PC-3 (cell line): ENCODE measurements at regions not wholly inside any gene's neighbourhood (a gene's known extent, or its start where the extent isn't known, plus 50 kb on each side); places are given as distances from the start of the nearest gene placed in this dataset.

Source experiments
- ATAC-seq: fragments of 200-7000 bp; cut with Tn5 transposase; 2 replicates; pipeline ENCODE4 v1.9.1; 2020; ENCODE audit warnings: mild to moderate bottlenecking, moderate library complexity
- BruUV-seq: library from RNA; stranded (reverse); fragments of 400-500 nt; replicated peaks from 2 replicates; lab custom pipeline; 2021; lab: Mats Ljungman, UMichigan
- CTCF ChIA-PET: fragments of 300-600 bp; sonication (Branson Sonifier 250); formaldehyde crosslinking; loops from one replicate; lab custom pipeline; 2022; ENCODE audit warnings: antibody characterized with exemption; lab: Charles Lee
- POLR2A ChIA-PET: fragments of 300-600 bp; sonication (Branson Sonifier 250); formaldehyde crosslinking; loops from one replicate; lab custom pipeline; 2022; ENCODE audit warnings: antibody characterized with exemption; ENCODE audit not compliant: unreplicated experiment; lab: Charles Lee
- DNase-seq: peaks from one replicate; pipeline ENCODE4 v3.0.0-alpha.2; 2015
- H2AFZ ChIP-seq: fragments of 300-600 bp; sonication (generic); 2 replicates; pipeline ENCODE4 v1.6.0; 2016; ENCODE audit warnings: antibody characterized with exemption, low read length
- H3F3A ChIP-seq: fragments of 300-600 bp; sonication (generic); one replicate; pipeline ENCODE4 v1.6.0; 2017; ENCODE audit warnings: antibody characterized with exemption, low read length, control low read depth, mild to moderate bottlenecking; ENCODE audit not compliant: unreplicated experiment
- H3K27ac ChIP-seq: fragments of 300-600 bp; sonication (generic); 2 replicates; pipeline ENCODE4 v1.5.1; 2016; ENCODE audit warnings: mild to moderate bottlenecking, low read length
- H3K27me3 ChIP-seq: fragments of 300-600 bp; sonication (generic); 2 replicates; pipeline ENCODE4 v1.6.1; 2016; ENCODE audit warnings: low read length, mixed read lengths
- H3K36me3 ChIP-seq: fragments of 300-600 bp; sonication (generic); 2 replicates; pipeline ENCODE4 v1.6.1; 2016; ENCODE audit warnings: low read depth, mixed run types, low read length, mixed read lengths
- H3K4me1 ChIP-seq: fragments of 300-600 bp; sonication (generic); 2 replicates; pipeline ENCODE4 v1.5.1; 2016; ENCODE audit warnings: low read length; ENCODE audit not compliant: insufficient read depth
- H3K4me2 ChIP-seq: fragments of 300-600 bp; sonication (generic); 2 replicates; pipeline ENCODE4 v1.6.0; 2016; ENCODE audit warnings: low read length
- H3K4me3 ChIP-seq: fragments of 300-600 bp; sonication (generic); 2 replicates; pipeline ENCODE4 v1.5.1; 2016; ENCODE audit warnings: mild to moderate bottlenecking, low read length, mixed read lengths
- H3K79me2 ChIP-seq: fragments of 300-600 bp; sonication (generic); 2 replicates; pipeline ENCODE4 v1.6.1; 2017; ENCODE audit warnings: low read length, mixed read lengths
- H3K9ac ChIP-seq: fragments of 300-600 bp; sonication (generic); 2 replicates; pipeline ENCODE4 v1.6.0; 2016; ENCODE audit warnings: mild to moderate bottlenecking, low read length
- H3K9me2 ChIP-seq: fragments of 300-600 bp; sonication (generic); replicated peaks from 2 replicates; pipeline ENCODE4 v1.6.1; 2016; ENCODE audit warnings: mixed run types, low read length, mixed read lengths
- H3K9me3 ChIP-seq: fragments of 300-600 bp; sonication (generic); 2 replicates; pipeline ENCODE4 v1.6.1; 2016; ENCODE audit warnings: low read length, mixed read lengths
- H4K20me1 ChIP-seq: fragments of 300-600 bp; sonication (generic); 2 replicates; pipeline ENCODE4 v1.6.1; 2016; ENCODE audit warnings: low read length, mixed read lengths
- CTCF ChIP-seq: fragments of 300-600 bp; sonication (generic); conservative IDR thresholded peaks from 2 replicates; pipeline ENCODE4 v1.5.1; 2017; ENCODE audit warnings: antibody characterized with exemption, low read depth, mild to moderate bottlenecking, low read length
- EZH2 ChIP-seq: fragments of 300-600 bp; sonication (generic); IDR thresholded peaks from one replicate; pipeline ENCODE4 v1.6.1; 2017; ENCODE audit warnings: antibody characterized with exemption, mild to moderate bottlenecking, low read length; ENCODE audit not compliant: unreplicated experiment
- EZH2phosphoT487 ChIP-seq: fragments of 300-600 bp; sonication (generic); IDR thresholded peaks from 2 replicates; pipeline ENCODE4 v1.6.1; 2018; ENCODE audit warnings: mild to moderate bottlenecking, antibody characterized with exemption, low read length, borderline replicate concordance
- intact Hi-C: fragments of 100-400 bp; cut with micrococcal nuclease; formaldehyde crosslinking; loops from 2 replicates; pipeline ENCODE4 v1.9.0; 2023

- H3K9me2 ChIP-seq: no peaks in the 10 kb centered on the region
- H3K79me2 ChIP-seq: no peaks in the 10 kb centered on the region
- H3K27ac ChIP-seq: peak overlapping the region; percentile 52
- peak overlapping the region; percentile 5; the same call in 1 of the 2 replicates for H3K4me2 ChIP-seq
- ChIA-PET POLR2A (no interaction called here), CTCF (no interaction called here)
- no peaks in the 10 kb centered on the region for H3F3A ChIP-seq
- no TSS peak for BruUV-seq
- peak overlapping the region; percentile 3; the same call in 1 of the 2 replicates for H3K9ac ChIP-seq
- H2AFZ ChIP-seq: peak overlapping the region; percentile 36
- intact Hi-C loops: loop anchor here (5.0 kb wide), 3 partner anchors 57 to 197 kb away; no protein-coding TSS in a partner anchor
- no peaks in the 10 kb centered on the region for H3K9me3 ChIP-seq
- H3K4me1 ChIP-seq: peaks cover 47% of the 10 kb centered on the region
- H3K36me3 ChIP-seq: no peaks in the 10 kb centered on the region
- H3K27me3 ChIP-seq: no peaks in the 10 kb centered on the region
- peak; percentile 64 for DNase-seq
- TF ChIP-seq EZH2phosphoT487 (no peak), EZH2 (no peak), CTCF (no peak)
- peak; percentile 18 for ATAC-seq
- no peaks in the 10 kb centered on the region for H4K20me1 ChIP-seq
- no peak overlapping the region for H3K4me3 ChIP-seq
Measured at GRCh38 chr2:234304950-234305349, 191.9 kb downstream of the ARL4C start.

- no peak for ATAC-seq
- H3K4me3 ChIP-seq: no peak overlapping the region
- no peaks in the 10 kb centered on the region for H3K9me3 ChIP-seq
- H3K9ac ChIP-seq: no peak overlapping the region
- no peaks in the 10 kb centered on the region for H3F3A ChIP-seq
- H3K9me2 ChIP-seq: no peaks in the 10 kb centered on the region
- H3K79me2 ChIP-seq: no peaks in the 10 kb centered on the region
- no peaks in the 10 kb centered on the region for H3K36me3 ChIP-seq
- BruUV-seq: no TSS peak
- no peaks in the 10 kb centered on the region for H3K27me3 ChIP-seq
- ChIA-PET CTCF (no interaction called here), POLR2A (no interaction called here)
- H4K20me1 ChIP-seq: no peaks in the 10 kb centered on the region
- TF ChIP-seq EZH2 (no peak), CTCF (no peak), EZH2phosphoT487 (no peak)
- H3K4me1 ChIP-seq: peaks cover 29% of the 10 kb centered on the region
- H2AFZ ChIP-seq: no peak overlapping the region
- H3K4me2 ChIP-seq: no peak overlapping the region
- intact Hi-C loops: no loop called here
- no peak for DNase-seq
- H3K27ac ChIP-seq: no peak overlapping the region
Measured at GRCh38 chr2:234302664-234302991, 194.3 kb downstream of the ARL4C start.

- Histone ChIP-seq H3K27me3 (no peaks in the 10 kb centered on the region), H3K4me3 (no peak overlapping the region), H2AFZ (no peak overlapping the region), H3K4me1 (peaks cover 25% of the 10 kb centered on the region), H3K36me3 (no peaks in the 10 kb centered on the region), H3K4me2 (no peak overlapping the region), H3K79me2 (no peaks in the 10 kb centered on the region), H4K20me1 (no peaks in the 10 kb centered on the region), H3K27ac (no peak overlapping the region), H3K9ac (no peak overlapping the region), H3K9me2 (no peaks in the 10 kb centered on the region), H3K9me3 (no peaks in the 10 kb centered on the region), H3F3A (no peaks in the 10 kb centered on the region)
- ChIA-PET CTCF (no interaction called here), POLR2A (no interaction called here)
- no peak for ATAC-seq
- TF ChIP-seq CTCF (no peak), EZH2 (no peak)
- DNase-seq: no peak
- no TSS peak for BruUV-seq
- intact Hi-C loops: no loop called here
Measured at GRCh38 chr2:234300932-234301823, 195.7 kb downstream of the ARL4C start.
